HCT116 (cell line): ENCODE measurements at regions not wholly inside any gene's neighbourhood (a gene's known extent, or its start where the extent isn't known, plus 50 kb on each side); places are given as distances from the start of the nearest gene placed in this dataset.

Source experiments
- ATAC-seq: fragments of 200-7000 bp; cut with Tn5 transposase; 2 replicates; pipeline ENCODE4 v1.9.1; 2020; ENCODE audit warnings: mild to moderate bottlenecking, moderate library complexity
- BruUV-seq: library from RNA; stranded (reverse); fragments of 400-500 nt; replicated peaks from 2 replicates; lab custom pipeline; 2021; lab: Mats Ljungman, UMichigan
- CTCF ChIA-PET: fragments of 300-600 bp; sonication (Branson Sonifier 250); formaldehyde crosslinking; loops from one replicate; lab custom pipeline; 2021; ENCODE audit warnings: antibody characterized with exemption; lab: Charles Lee
- POLR2A ChIA-PET: fragments of 300-600, 350-600 bp; sonication (Branson Sonifier 250); formaldehyde crosslinking; loops from one replicate; lab custom pipeline; 2021; ENCODE audit warnings: antibody characterized with exemption; lab: Charles Lee
- RAD21 ChIA-PET, 2 experiments: fragments of 300-600 bp; sonication (Branson Sonifier 250); formaldehyde crosslinking; loops; one replicate each; lab custom pipeline; 2023; ENCODE audit warnings: low total read pairs in 2 of 2; ENCODE audit not compliant: uncharacterized antibody in 2 of 2, unreplicated experiment in 2 of 2, low non-redundant PET in 1 of 2; lab: Charles Lee
- DNase-seq: peaks from one replicate; pipeline ENCODE4 v3.0.0-alpha.2; 2010; ENCODE audit warnings: low read depth, low spot score
- H2AFZ ChIP-seq: fragments of 200-600 bp; shearing (Covaris generic), sonication (generic); 2 replicates; pipeline ENCODE4 v1.6.1; 2017; ENCODE audit warnings: low read depth, mixed run types, mixed read lengths, antibody characterized with exemption, low read length; ENCODE audit not compliant: poor library complexity, severe bottlenecking
- H3K27ac ChIP-seq: 2 replicates; pipeline ENCODE4 v1.5.1; 2012; ENCODE audit warnings: low read depth, low read length
- H3K27me3 ChIP-seq: fragments of 200-600 bp; sonication (generic); 2 replicates; pipeline ENCODE4 v1.6.1; 2016; ENCODE audit warnings: mixed run types, low read length, mixed read lengths; ENCODE audit not compliant: insufficient read depth
- H3K36me3 ChIP-seq, 2 experiments: fragments of 200-500 bp in 1 of 2; fragments of 200-600 bp in 1 of 2; sonication (Bioruptor generic) in 1 of 2; sonication (generic) in 1 of 2; 2 replicates each; pipeline versions ENCODE4 v1.5.1 to v1.6.1; 2014 to 2016; ENCODE audit warnings: low read length in 2 of 2, inconsistent platforms in 1 of 2, mixed read lengths in 1 of 2, mixed run types in 1 of 2; ENCODE audit not compliant: insufficient read depth in 2 of 2, control insufficient read depth in 1 of 2
- H3K4me1 ChIP-seq, 2 experiments: fragments of 200-600 bp in 1 of 2; sonication (generic) in 1 of 2; 2 replicates each; pipeline versions ENCODE4 v1.5.1 to v1.6.1; 2012 to 2017; ENCODE audit warnings: low read length in 2 of 2, inconsistent platforms in 1 of 2, mild to moderate bottlenecking in 1 of 2, mixed read lengths in 1 of 2, mixed run types in 1 of 2, moderate library complexity in 1 of 2; ENCODE audit not compliant: insufficient read depth in 2 of 2, control insufficient read depth in 1 of 2
- H3K4me2 ChIP-seq: fragments of 200-600 bp; sonication (generic); 2 replicates; pipeline ENCODE4 v1.6.1; 2017; ENCODE audit warnings: mixed run types, low read length, mixed read lengths
- H3K4me3 ChIP-seq, 2 experiments: fragments of 200-600 bp in 1 of 2; sonication (generic) in 1 of 2; replicated peaks in 1 of 2; 2 replicates each; pipeline ENCODE4 v1.5.1; 2011 to 2016; ENCODE audit warnings: low read length in 2 of 2, control low read depth in 1 of 2, low read depth in 1 of 2, mild to moderate bottlenecking in 1 of 2, mixed read lengths in 1 of 2, mixed run types in 1 of 2
- H3K79me2 ChIP-seq: fragments of 200-600 bp; sonication (generic); 2 replicates; pipeline ENCODE4 v1.6.1; 2017; ENCODE audit warnings: mild to moderate bottlenecking, mixed run types, low read length, moderate library complexity, mixed read lengths; ENCODE audit not compliant: insufficient read depth
- H3K9ac ChIP-seq: fragments of 200-600 bp; sonication (generic); 2 replicates; pipeline ENCODE4 v1.6.1; 2016; ENCODE audit warnings: low read length, mixed read lengths
- H3K9me2 ChIP-seq: fragments of 200-600 bp; sonication (generic), shearing (Covaris generic); 2 replicates; pipeline ENCODE4 v1.6.1; 2017; ENCODE audit warnings: mixed run types, mild to moderate bottlenecking, moderate library complexity; ENCODE audit not compliant: insufficient read depth
- H3K9me3 ChIP-seq, 2 experiments: fragments of 200-500 bp in 1 of 2; fragments of 200-600 bp in 1 of 2; sonication (Bioruptor generic) in 1 of 2; sonication (generic) in 1 of 2; 2 replicates each; pipeline ENCODE4 v1.6.1; 2014 to 2017; ENCODE audit warnings: low read length in 2 of 2, mixed read lengths in 2 of 2, inconsistent platforms in 1 of 2, low read depth in 1 of 2, mild to moderate bottlenecking in 1 of 2, mixed run types in 1 of 2, moderate library complexity in 1 of 2; ENCODE audit not compliant: control insufficient read depth in 1 of 2, insufficient read depth in 1 of 2
- H4K20me1 ChIP-seq: fragments of 200-600 bp; sonication (generic), shearing (Covaris generic); 2 replicates; pipeline ENCODE4 v1.6.1; 2017; ENCODE audit warnings: mixed run types, mild to moderate bottlenecking, moderate library complexity; ENCODE audit not compliant: insufficient read depth
- ELF1 ChIP-seq: IDR thresholded peaks from 2 replicates; pipeline ENCODE4 v1.6.1; 2012; ENCODE audit warnings: low read depth, borderline replicate concordance
- JUND ChIP-seq: IDR thresholded peaks from 2 replicates; pipeline ENCODE4 v1.6.1; 2012
- RAD21 ChIP-seq: IDR thresholded peaks from 2 replicates; pipeline ENCODE4 v1.6.1; 2012; ENCODE audit warnings: low read depth, mild to moderate bottlenecking
- REST ChIP-seq: IDR thresholded peaks from 2 replicates; pipeline ENCODE4 v1.6.1; 2012; ENCODE audit warnings: low read depth
- SRF ChIP-seq: IDR thresholded peaks from 2 replicates; pipeline ENCODE4 v1.6.1; 2012; ENCODE audit warnings: low read depth
- YY1 ChIP-seq: IDR thresholded peaks from 2 replicates; pipeline ENCODE4 v1.6.1; 2011; ENCODE audit warnings: low read length, low read depth, moderate library complexity, mild to moderate bottlenecking; ENCODE audit not compliant: insufficient replicate concordance; ENCODE audit errors: extremely low read depth
- ZBTB33 ChIP-seq: IDR thresholded peaks from 2 replicates; pipeline ENCODE4 v1.6.1; 2011; ENCODE audit warnings: mild to moderate bottlenecking, low read length, moderate library complexity; ENCODE audit not compliant: insufficient replicate concordance; ENCODE audit errors: extremely low read depth
- ZNF274 ChIP-seq: fragments of 200-500 bp; sonication (Bioruptor generic); IDR thresholded peaks from 2 replicates; pipeline ENCODE4 v1.6.1; 2014; ENCODE audit warnings: mild to moderate bottlenecking, low read depth, low read length, inconsistent platforms
- intact Hi-C: fragments of 100-400 bp; cut with micrococcal nuclease; formaldehyde crosslinking; loops from 2 replicates; pipeline ENCODE4 v1.10.0; 2022

GRCh38 chr13:55307909-55308308, 1832.8 kb upstream of the PRR20A start:
- BruUV-seq = no TSS peak
- Histone ChIP-seq H3K9me2 (no peaks in the 10 kb centered on the region), H3K4me2 (no peak overlapping the region), H3K79me2 (no peaks in the 10 kb centered on the region), H3K27ac (no peak overlapping the region), H3K9ac (no peak overlapping the region), H4K20me1 (no peaks in the 10 kb centered on the region), H3K9me3 (peaks cover 13 to 19% of the 10 kb centered on the region in 2 experiments; a peak in 2 of 4 replicates), H3K27me3 (no peaks in the 10 kb centered on the region), H2AFZ (no peak overlapping the region), H3K4me1 (no peaks in the 10 kb centered on the region), H3K36me3 (no peaks in the 10 kb centered on the region), H3K4me3 (no peak overlapping the region)
- intact Hi-C loops = no loop called here
- DNase-seq = no peak
- ChIA-PET RAD21 (no interaction called here), POLR2A (no interaction called here), CTCF (no interaction called here)
- ATAC-seq = no peak
- no peak for TF ChIP-seq ELF1
- no peak for TF ChIP-seq RAD21
- no peak for TF ChIP-seq YY1
- no peak for TF ChIP-seq ZNF274
- no peak for TF ChIP-seq ZBTB33
- TF ChIP-seq SRF = no peak
- no peak for TF ChIP-seq JUND
- no peak for TF ChIP-seq REST
